Neural cell (in vitro differentiated cells): ENCODE measurements at regions not wholly inside any gene's neighbourhood (a gene's known extent, or its start where the extent isn't known, plus 50 kb on each side); places are given as distances from the start of the nearest gene placed in this dataset.

Experiments used
- H2AFZ ChIP-seq: fragments of 200-600, 300-800 bp; sonication (generic), shearing (Covaris generic); 2 replicates; pipeline ENCODE4 v1.6.0; 2014; ENCODE audit warnings: low read depth, mild to moderate bottlenecking, antibody characterized with exemption, low read length, moderate library complexity
- H3F3A ChIP-seq: fragments of 200-600 bp; shearing (Covaris generic); 2 replicates; pipeline ENCODE4 v1.6.1; 2016; ENCODE audit warnings: mild to moderate bottlenecking, moderate library complexity, mixed read lengths, antibody characterized with exemption, low read length; ENCODE audit not compliant: insufficient read depth, poor library complexity, severe bottlenecking
- H3K27ac ChIP-seq: fragments of 200-600, 300-800 bp; sonication (generic), shearing (Covaris generic); 2 replicates; pipeline ENCODE4 v1.5.1; 2014; ENCODE audit warnings: mild to moderate bottlenecking, low read length, moderate library complexity
- H3K27me3 ChIP-seq: fragments of 300-800, 200-600 bp; sonication (generic), shearing (Covaris generic); 2 replicates; pipeline ENCODE4 v1.6.0; 2014; ENCODE audit warnings: mild to moderate bottlenecking, low read depth, low read length, moderate library complexity; ENCODE audit not compliant: insufficient read depth
- H3K36me3 ChIP-seq: fragments of 300-800, 200-600 bp; sonication (generic), shearing (Covaris generic); 2 replicates; pipeline ENCODE4 v1.5.1; 2014; ENCODE audit warnings: mild to moderate bottlenecking, antibody characterized with exemption, low read length, moderate library complexity; ENCODE audit not compliant: insufficient read depth
- H3K4me2 ChIP-seq: fragments of 300-800, 200-600 bp; sonication (generic), shearing (Covaris generic); 2 replicates; pipeline ENCODE4 v1.6.0; 2014; ENCODE audit warnings: mild to moderate bottlenecking, low read length
- H3K4me3 ChIP-seq: fragments of 300-800, 200-600 bp; sonication (generic), shearing (Covaris generic); 2 replicates; pipeline ENCODE4 v1.5.1; 2014; ENCODE audit warnings: mild to moderate bottlenecking, low read length, moderate library complexity
- H3K79me2 ChIP-seq: fragments of 200-600 bp; shearing (Covaris generic); replicated peaks from 2 replicates; pipeline ENCODE4 v1.6.0; 2014; ENCODE audit warnings: mild to moderate bottlenecking, low read length, moderate library complexity; ENCODE audit not compliant: insufficient read depth
- H3K9ac ChIP-seq: fragments of 300-800, 200-600 bp; sonication (generic), shearing (Covaris generic); 2 replicates; pipeline ENCODE4 v1.6.1; 2016; ENCODE audit warnings: mild to moderate bottlenecking, low read length, mixed read lengths
- H3K9me2 ChIP-seq: fragments of 200-600 bp; shearing (Covaris generic); 2 replicates; pipeline ENCODE4 v1.6.1; 2016; ENCODE audit warnings: mild to moderate bottlenecking, low read length, mixed read lengths; ENCODE audit not compliant: insufficient read depth
- H3K9me3 ChIP-seq: fragments of 200-600, 300-800 bp; sonication (generic), shearing (Covaris generic); 2 replicates; pipeline ENCODE4 v1.6.1; 2016; ENCODE audit warnings: mild to moderate bottlenecking, mixed run types, low read length, moderate library complexity, mixed read lengths
- H4K20me1 ChIP-seq: fragments of 200-600 bp; shearing (Covaris generic); 2 replicates; pipeline ENCODE4 v1.6.1; 2016; ENCODE audit warnings: mild to moderate bottlenecking, mixed run types; ENCODE audit not compliant: insufficient read depth
- EP300 ChIP-seq: fragments of 450-650 bp; conservative IDR thresholded peaks from 2 replicates; pipeline ENCODE4 v1.6.1; 2014; ENCODE audit warnings: antibody characterized with exemption, mild to moderate bottlenecking, moderate library complexity; ENCODE audit not compliant: poor library complexity, severe bottlenecking
- EZH2 ChIP-seq: fragments of 200-600, 300-800 bp; shearing (Covaris generic), sonication (generic); IDR thresholded peaks from 2 replicates; pipeline ENCODE4 v1.6.1; 2014; ENCODE audit warnings: antibody characterized with exemption, low read length, borderline replicate concordance, mild to moderate bottlenecking; ENCODE audit not compliant: insufficient read depth, poor library complexity, severe bottlenecking
- MXI1 ChIP-seq: fragments of 450-650 bp; conservative IDR thresholded peaks from 2 replicates; pipeline ENCODE4 v1.6.1; 2014; ENCODE audit warnings: antibody characterized with exemption, mild to moderate bottlenecking; ENCODE audit not compliant: poor library complexity, severe bottlenecking
- POLR2AphosphoS5 ChIP-seq: IDR thresholded peaks from 2 replicates; pipeline ENCODE4 v1.6.1; 2012
- RAD21 ChIP-seq: fragments of 450-650 bp; conservative IDR thresholded peaks from 2 replicates; pipeline ENCODE4 v1.6.1; 2014; ENCODE audit warnings: antibody characterized with exemption, mild to moderate bottlenecking, moderate library complexity
- SMC3 ChIP-seq: fragments of 450-650 bp; conservative IDR thresholded peaks from 2 replicates; pipeline ENCODE4 v1.6.1; 2014; ENCODE audit warnings: antibody characterized with exemption, mild to moderate bottlenecking, moderate library complexity; ENCODE audit not compliant: poor library complexity
- TAF1 ChIP-seq: IDR thresholded peaks from 2 replicates; pipeline ENCODE4 v1.6.1; 2012; ENCODE audit warnings: low read depth
- TF ChIP-seq, protein P1 (sequence below): fragments of 450-650 bp; IDR thresholded peaks from 2 replicates; pipeline ENCODE4 v1.5.1; 2014; ENCODE audit warnings: antibody characterized with exemption, mild to moderate bottlenecking, moderate library complexity; ENCODE audit not compliant: poor library complexity, severe bottlenecking
- TF ChIP-seq, protein P2 (sequence below): IDR thresholded peaks from 2 replicates; pipeline ENCODE4 v1.6.1; 2012; ENCODE audit warnings: borderline replicate concordance

DNA sequence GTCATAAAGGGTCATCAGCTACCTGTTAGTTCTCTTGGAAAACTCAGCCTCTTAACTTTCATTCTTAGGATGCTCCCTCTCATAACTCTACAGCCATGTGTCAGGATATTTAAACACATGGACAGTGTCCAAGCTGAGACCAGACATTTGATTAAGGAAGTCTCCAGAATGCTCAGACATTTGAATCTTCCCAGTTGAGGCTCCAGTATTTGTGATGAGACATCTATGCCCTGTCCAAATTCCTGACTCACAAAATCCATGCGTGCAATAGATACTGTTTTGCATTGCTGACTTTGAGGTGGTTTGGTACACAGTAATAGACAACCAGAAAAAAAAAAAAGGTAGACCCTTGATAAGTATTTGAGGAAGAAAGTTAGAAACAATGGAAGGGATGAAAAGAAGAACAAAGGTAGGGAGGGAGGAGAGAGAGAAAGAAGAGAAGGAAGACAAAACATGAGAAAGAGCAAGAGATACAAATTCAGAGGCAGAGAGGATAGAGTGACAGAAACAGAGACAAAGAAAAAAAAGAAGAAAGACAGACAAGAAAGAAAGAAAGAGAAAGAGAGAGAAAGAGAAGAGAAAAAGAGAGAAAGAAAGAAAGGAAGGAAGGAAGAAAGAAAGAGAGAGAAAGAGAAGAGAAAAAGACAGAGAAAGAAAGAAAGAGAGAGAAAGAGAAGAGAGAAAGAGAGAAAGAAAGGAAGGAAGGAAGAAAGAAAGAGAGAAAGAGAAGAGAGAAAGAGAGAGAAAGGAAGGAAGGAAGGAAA lies 275.5 kb upstream of the PRMT6 start:
- H3F3A ChIP-seq: no peaks in the 10 kb centered on the region
- no peak overlapping the region for H3K4me2 ChIP-seq
- H2AFZ ChIP-seq: no peak overlapping the region
- H3K36me3 ChIP-seq: no peaks in the 10 kb centered on the region
- H3K27me3 ChIP-seq: no peaks in the 10 kb centered on the region
- TF ChIP-seq EZH2 (no peak), RAD21 (no peak), POLR2AphosphoS5 (no peak), SMC3 (no peak), MXI1 (no peak), EP300 (no peak), TAF1 (no peak)
- TF ChIP-seq, protein P1, sequence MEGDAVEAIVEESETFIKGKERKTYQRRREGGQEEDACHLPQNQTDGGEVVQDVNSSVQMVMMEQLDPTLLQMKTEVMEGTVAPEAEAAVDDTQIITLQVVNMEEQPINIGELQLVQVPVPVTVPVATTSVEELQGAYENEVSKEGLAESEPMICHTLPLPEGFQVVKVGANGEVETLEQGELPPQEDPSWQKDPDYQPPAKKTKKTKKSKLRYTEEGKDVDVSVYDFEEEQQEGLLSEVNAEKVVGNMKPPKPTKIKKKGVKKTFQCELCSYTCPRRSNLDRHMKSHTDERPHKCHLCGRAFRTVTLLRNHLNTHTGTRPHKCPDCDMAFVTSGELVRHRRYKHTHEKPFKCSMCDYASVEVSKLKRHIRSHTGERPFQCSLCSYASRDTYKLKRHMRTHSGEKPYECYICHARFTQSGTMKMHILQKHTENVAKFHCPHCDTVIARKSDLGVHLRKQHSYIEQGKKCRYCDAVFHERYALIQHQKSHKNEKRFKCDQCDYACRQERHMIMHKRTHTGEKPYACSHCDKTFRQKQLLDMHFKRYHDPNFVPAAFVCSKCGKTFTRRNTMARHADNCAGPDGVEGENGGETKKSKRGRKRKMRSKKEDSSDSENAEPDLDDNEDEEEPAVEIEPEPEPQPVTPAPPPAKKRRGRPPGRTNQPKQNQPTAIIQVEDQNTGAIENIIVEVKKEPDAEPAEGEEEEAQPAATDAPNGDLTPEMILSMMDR: no peak
- TF ChIP-seq, protein P2, sequence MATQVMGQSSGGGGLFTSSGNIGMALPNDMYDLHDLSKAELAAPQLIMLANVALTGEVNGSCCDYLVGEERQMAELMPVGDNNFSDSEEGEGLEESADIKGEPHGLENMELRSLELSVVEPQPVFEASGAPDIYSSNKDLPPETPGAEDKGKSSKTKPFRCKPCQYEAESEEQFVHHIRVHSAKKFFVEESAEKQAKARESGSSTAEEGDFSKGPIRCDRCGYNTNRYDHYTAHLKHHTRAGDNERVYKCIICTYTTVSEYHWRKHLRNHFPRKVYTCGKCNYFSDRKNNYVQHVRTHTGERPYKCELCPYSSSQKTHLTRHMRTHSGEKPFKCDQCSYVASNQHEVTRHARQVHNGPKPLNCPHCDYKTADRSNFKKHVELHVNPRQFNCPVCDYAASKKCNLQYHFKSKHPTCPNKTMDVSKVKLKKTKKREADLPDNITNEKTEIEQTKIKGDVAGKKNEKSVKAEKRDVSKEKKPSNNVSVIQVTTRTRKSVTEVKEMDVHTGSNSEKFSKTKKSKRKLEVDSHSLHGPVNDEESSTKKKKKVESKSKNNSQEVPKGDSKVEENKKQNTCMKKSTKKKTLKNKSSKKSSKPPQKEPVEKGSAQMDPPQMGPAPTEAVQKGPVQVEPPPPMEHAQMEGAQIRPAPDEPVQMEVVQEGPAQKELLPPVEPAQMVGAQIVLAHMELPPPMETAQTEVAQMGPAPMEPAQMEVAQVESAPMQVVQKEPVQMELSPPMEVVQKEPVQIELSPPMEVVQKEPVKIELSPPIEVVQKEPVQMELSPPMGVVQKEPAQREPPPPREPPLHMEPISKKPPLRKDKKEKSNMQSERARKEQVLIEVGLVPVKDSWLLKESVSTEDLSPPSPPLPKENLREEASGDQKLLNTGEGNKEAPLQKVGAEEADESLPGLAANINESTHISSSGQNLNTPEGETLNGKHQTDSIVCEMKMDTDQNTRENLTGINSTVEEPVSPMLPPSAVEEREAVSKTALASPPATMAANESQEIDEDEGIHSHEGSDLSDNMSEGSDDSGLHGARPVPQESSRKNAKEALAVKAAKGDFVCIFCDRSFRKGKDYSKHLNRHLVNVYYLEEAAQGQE: no peak
- H3K79me2 ChIP-seq: no peaks in the 10 kb centered on the region
- H4K20me1 ChIP-seq: no peaks in the 10 kb centered on the region
- H3K9me3 ChIP-seq: peaks cover 5% of the 10 kb centered on the region
- no peak overlapping the region for H3K4me3 ChIP-seq
- no peak overlapping the region for H3K27ac ChIP-seq
- no peaks in the 10 kb centered on the region for H3K9me2 ChIP-seq
- H3K9ac ChIP-seq: no peak overlapping the region

DNA sequence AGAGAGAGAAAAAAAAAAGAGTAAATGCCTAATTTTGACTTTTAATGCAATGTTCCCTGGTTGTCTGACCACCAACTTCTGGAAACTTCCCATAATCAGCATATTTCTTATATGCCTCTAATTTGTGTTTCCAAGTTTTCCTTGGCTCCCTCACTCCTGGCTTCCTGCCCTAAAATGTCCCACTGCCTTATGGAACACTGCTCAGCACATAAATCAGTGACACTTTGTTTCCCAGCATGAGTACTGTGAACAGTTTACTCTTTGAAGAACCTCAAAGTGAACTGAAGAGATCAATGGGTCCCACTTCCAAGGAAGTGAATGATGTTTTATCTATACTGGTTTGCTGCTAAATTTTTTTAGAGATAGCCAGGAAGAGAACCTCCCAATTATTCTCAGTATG lies 271.3 kb upstream of the PRMT6 start:
- Histone ChIP-seq H3K4me2 (no peak overlapping the region), H3K4me3 (no peak overlapping the region), H2AFZ (no peak overlapping the region), H3F3A (no peaks in the 10 kb centered on the region), H3K9me3 (no peaks in the 10 kb centered on the region), H3K36me3 (no peaks in the 10 kb centered on the region), H4K20me1 (no peaks in the 10 kb centered on the region), H3K79me2 (no peaks in the 10 kb centered on the region), H3K9ac (no peak overlapping the region), H3K27ac (no peak overlapping the region), H3K27me3 (no peaks in the 10 kb centered on the region), H3K9me2 (no peaks in the 10 kb centered on the region)
- TF ChIP-seq RAD21 (no peak), EZH2 (no peak), SMC3 (no peak), POLR2AphosphoS5 (no peak), MXI1 (no peak)
- TF ChIP-seq, protein P2: no peak
